AG20443 (cell line): ENCODE measurements at regions not wholly inside any gene's neighbourhood (a gene's known extent, or its start where the extent isn't known, plus 50 kb on each side); places are given as distances from the start of the nearest gene placed in this dataset.
A peak's percentile ranks its signal among the peaks of the same experiment; 100 is the strongest.
"Not testable (repeated sequence)": the region's sequence is repeated elsewhere in the genome, so short reads cannot be mapped to it uniquely, and the experiment has no call there.

Source experiments
- DNase-seq: peaks from one replicate; pipeline ENCODE4 v3.0.0; 2012; ENCODE audit warnings: low spot score, mixed read lengths

DNA sequence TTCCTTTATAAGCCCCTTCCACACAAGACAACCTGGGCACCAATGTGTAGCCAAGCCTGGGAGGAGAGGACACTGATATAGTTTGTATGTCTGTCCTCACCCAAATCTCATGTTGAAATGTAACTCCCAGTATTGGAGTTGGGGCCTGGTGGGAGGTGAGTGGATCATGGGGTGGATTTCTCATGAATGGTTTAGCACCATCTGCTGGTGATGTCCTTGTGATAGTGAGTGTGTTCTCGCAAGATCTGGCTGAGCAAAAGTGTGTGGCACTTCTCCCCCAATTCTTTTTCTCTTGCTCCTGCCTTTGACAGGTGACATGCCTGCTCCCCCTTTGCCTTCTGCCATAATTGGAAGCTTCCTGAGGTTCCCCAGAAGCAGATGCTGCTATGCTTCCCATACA is 135.8 kb downstream of the USP31 start:
- no peak for DNase-seq

DNA sequence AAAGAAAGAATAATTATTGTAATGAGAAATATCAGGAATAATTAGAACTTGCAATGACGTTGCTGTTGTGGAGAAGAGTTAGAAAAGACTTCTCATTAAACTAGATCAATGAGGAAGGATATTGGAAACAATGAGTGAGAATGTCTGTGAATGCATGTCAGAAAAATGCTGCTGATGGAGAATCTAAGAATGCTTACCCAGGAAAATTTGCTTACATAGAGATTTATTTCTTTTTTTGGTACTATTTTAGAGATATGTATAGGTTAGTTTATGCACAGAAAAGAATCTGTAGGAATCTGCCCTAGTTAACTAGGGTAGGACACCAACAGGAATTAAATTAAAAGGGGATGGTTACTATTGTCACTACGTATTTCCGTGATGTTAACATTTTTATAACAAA is 140.2 kb downstream of the USP31 start:
- DNase-seq = no peak

DNA sequence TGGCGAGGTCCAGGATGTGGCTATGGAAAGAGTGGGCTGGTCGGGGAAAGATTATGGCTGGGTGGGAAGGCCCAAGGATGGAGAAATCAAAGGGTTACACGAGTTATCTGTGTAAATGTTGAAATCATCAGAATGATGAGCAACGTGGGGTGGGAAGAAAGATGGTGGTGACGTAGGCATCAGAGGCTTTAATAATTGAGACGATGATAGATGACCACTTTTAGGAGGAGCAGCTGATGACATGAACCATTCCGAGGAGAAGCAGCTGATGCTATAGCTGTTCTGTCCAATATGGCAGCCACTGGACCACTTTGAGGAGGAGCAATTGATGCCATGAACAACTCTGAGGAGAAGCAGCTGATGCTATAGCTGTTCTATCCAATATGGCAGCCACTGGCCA is 141.2 kb downstream of the USP31 start:
- DNase-seq = no peak

DNA sequence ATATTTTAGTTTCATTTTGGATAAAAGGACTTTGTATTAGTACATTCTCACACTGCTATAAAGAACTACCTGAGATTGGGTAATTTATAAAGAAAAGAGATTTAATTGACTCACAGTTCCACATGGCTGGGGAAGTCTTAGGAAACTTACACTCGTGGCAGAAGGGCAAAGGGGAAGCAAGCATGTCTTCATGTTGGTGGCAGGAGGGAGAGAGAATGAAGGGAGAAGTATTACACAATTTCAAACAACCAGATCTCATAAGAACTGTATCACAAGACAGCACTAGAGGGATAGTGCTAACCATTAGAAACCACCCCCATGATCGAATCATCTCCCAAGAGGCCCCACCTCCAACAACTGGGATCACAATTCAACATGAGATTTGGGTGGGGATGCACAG is 142.9 kb downstream of the USP31 start:
- no peak for DNase-seq

DNA sequence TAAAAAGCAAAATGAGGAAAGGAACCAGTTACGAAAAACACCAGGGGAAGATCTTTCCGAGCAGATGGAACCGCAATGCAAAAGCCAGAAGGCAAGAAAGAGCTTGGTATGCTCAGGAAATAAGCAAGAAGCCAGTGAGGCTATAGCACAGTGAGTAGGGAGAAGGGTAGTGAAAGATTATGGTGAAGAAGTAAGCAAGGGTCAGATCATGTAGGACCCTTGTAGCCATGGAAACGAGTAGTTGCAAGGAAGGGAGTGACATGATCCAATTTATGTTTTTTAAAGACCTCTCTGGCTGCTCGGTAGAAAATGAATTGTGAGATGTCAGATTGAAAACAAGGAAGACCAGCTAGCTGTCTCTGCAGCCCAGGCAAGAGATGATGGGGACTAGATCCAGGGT is 143.3 kb downstream of the USP31 start:
- no peak for DNase-seq

DNA sequence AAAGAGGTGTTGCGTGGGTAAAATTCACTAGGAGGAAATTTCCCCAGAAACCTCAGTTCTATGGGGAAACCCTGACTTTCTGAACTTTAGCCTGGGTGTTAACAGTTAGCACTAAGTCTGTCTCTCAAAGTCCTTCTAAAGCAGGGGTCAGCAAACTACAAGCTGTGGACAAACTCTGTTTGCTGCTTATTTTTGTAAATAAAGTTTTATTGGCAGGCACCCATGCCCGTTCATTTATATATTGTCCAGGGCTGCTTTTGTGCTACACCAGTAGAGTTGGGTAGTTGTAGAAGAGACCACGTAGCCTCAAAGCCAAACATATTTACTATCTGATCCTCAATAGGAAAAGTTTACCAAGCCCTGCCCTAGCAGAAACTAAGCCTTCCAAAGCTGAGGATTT is 159.7 kb downstream of the USP31 start:
- DNase-seq = no peak

DNA sequence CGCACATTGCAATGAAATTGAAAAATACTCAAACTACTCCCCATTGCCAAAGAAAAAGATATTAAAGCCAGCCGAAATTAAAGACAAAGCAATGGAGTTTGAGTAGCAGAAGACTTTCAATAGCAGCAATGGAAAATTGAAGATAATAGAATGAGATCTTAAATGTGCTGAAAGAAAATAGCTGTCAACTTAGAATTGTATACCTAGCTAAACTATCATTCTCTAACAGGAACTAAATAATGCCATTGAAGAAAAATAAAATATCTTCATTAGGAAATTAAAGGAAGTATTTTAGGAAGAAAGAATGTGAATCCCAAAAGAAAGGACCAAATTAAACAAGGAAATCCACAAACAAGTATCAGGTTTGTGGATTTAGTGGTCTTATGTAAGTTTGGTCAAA is 165.6 kb downstream of the USP31 start:
- DNase-seq = no peak

DNA sequence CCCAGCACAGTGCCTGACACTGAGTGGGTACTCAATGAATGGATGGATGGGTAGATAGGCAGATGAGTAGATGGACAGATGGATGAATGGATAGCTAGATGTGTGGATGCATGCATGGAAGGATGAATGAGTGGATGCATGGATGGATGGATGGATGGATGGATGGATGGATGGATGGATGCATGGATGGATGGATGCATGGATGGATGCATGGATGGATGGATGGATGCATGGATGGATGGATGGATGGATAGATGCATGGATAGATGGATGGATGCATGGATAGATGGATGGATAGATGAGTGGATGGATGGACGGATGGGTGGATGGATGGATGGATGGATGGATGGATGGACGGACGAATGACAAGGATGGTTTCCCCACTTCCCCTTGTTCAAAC is 166.6 kb downstream of the HS3ST2 start:
- not testable (repeated sequence) for DNase-seq

DNA sequence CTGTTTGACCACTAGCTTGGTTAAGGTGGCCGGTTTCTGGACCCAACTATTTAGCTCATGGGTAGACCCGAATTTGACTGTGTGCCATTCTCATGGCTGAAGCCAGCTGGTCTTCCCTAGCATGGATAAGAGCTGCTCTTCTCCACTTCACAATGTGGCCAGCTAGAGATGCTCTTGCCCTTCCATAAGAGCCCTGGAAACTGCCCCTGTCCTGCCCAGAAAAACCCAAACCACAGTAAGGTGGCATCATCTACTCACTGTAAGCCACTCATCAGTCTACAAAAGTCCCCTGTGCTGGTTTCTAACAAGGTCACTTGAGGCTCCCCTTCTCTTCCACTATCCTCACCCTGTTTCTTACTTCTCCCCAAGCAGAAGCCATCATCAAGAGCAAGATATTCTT is 165.1 kb downstream of the HS3ST2 start:
- no peak for DNase-seq

DNA sequence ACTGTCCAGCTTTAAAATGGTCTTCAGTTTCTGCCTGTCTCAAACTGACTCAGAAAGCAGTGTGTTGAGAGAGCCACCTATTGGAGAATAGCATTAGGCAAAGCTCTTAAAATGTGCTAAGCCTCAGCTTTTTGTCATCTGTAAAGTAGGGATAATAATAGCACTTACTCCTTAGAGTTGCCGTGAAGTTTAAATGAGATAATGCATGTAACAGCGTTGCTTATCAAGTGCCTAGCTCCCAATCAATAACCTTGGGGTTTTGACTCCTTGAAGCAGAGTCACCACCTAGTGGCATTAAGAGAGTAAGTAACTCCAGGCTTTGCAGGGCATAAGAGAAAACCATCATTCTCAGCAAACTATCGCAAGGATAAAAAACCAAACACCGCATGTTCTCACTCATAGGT is 163.3 kb downstream of the HS3ST2 start:
- DNase-seq = peak; percentile 13

DNA sequence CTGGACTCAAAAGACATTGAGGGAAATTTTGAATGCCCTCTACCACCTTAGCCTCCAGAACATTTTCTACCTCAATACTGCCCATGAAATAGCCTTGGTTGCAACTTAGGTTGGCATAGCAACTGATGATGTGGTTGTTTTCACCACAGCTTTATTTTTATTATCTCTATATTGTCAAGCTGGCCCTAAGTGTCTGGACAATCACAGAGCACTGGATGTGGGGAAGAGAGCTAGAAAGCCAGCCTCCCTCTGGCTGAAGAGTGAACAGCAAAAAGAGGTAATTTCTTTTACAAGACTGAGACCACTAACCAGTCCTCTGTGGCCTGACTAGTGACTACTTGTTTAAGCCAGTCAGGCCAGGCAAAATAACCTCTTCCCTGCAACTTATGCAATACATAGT is 159.6 kb downstream of the HS3ST2 start:
- no peak for DNase-seq

DNA sequence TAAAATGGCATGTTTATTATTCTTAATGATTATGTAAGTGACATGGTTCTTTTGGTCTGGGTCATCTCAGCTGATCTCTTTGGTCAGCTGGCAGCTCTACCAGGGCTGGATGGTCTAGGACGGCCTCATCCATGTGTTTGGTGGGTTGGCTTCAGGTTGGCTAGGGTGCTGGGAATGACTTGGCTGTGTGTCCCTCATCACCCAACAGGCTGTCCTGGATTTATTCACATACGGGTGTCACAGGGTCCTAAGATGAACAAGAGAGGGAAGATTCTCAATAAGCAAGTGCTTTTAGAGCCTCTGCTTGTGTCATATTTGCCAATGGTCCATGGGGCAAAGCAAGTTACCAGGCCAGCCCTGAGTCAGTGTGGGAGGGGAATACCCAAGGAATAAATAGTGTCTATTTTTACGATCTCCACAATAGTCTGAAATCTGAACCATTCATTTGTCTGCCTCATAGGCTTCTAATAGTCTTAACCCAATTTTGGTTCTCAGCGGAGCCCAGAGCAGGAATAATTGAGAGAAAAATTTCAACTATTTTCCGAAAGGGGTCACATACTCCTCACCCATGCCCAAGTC is 157.5 kb downstream of the HS3ST2 start:
- no peak for DNase-seq

DNA sequence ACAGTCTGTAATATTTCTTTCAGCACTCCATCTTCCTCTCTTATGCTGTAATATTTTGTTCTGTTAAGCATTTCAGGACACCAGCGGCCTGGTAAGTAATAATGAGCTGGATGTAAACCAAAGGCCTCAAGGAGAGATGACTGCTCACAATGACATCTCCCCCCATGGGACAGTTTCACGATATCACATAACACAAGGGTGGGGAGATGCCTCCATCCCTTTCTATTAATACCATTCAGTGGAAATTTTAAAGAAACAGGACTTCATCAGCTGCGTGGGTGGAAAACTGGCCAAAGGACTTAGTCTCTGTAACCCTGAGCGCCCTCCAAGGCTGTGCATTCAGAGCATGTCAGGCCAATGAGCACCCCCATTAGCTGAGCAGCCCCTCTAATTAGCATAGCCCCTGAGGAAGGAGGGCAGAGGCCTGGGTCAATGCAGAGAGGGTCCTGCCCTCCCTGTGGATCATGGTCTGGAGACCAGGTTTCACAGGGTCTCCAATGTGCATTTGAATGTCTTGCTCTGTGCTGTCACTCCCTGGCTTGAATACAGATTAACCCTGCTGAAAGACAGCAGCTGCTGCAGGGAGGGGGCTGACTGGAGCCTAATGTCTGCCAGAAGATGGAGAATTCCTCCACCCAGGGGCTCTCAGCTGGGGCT is 156.4 kb downstream of the HS3ST2 start:
- no peak for DNase-seq

DNA sequence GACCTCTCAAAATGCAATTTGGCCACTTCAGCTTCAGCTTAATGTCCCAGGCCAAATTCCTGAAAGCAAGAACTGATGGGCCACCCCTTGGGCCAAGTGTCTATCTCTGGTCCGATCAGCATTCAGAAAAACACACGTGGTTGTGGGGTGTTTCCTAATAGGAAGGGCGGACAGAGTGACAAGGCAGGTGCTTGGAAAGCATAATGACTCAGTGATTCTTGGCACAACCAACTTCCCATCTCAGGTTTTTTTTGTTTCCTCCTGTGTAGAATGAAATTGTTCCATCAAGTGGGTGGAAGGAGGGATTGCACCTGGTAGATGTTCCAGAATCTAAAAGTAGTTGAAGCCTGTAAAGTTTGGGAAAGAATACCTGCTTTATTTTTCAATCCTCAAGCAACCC is 155.6 kb downstream of the HS3ST2 start:
- no peak for DNase-seq

DNA sequence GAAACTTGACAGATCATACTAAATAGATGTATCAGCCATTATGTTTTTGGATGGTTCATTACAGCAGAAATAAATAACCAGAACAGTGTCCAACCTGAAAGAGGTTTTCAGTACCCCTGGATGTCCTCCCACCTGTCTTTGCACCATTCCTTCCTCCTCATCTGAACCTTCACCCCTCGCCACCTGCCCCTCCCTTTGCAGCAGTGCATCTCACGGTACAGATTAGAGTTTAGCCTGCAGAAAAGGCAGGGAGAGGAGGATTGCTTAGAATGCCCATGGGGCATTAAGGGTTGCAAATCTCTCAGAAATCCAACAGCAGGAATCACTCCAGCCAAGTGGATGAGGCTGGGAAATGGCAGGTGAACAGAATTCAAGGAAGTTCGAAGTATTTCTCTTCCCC is 155.0 kb downstream of the HS3ST2 start:
- DNase-seq = no peak

DNA sequence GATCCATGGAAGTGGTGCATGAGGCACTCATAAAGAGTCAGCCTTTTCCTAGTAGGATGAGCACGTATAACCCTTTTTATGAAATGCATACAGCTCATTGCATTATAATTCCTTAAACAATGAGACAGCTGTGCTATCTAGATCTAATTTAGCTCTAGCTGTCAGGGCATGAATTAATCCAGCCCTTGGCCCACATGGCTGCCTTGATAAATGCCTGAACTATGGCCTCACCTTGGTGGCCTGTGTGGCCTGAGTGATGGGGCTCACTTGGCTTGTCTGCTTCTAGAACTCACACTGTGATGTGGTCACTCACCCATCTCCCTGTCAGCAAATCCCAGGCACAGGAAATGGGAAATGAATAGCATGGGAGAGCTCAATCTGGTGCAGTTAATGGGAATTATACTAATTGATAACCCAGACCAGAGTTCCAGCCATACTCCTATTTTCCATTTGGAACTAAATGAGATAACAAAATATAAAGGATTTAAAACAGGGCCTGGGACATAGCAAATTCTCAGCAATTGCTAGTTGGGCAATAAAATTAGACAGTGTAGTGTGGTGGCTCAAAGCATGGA is 153.6 kb downstream of the HS3ST2 start:
- no peak for DNase-seq
